ENCODE measurements at regions not wholly inside any gene's neighbourhood (a gene's known extent, or its start where the extent isn't known, plus 50 kb on each side); places are given as distances from the start of the nearest gene placed in this dataset.

GRCh38 chr17:77692571-77693161 lies 265.8 kb upstream of the TNRC6C start:
- no peak for DNase-seq

- DNase-seq, result no peak
Measured at GRCh38 chr17:77693301-77693700, 265.2 kb upstream of the TNRC6C start.

GRCh38 chr17:77693776-77694175 lies 264.7 kb upstream of the TNRC6C start:
- DNase-seq, result no peak

GRCh38 chr17:77694391-77695363 lies 263.8 kb upstream of the TNRC6C start:
- no peak for DNase-seq

GRCh38 chr17:77695386-77695785 lies 263.1 kb upstream of the TNRC6C start:
- DNase-seq, result no peak

- no peak for DNase-seq
Measured at GRCh38 chr17:77696151-77696720, 262.3 kb upstream of the TNRC6C start.

GRCh38 chr17:77696721-77697460 lies 261.6 kb upstream of the TNRC6C start:
- DNase-seq, result no peak

GRCh38 chr17:77697480-77698400 lies 260.8 kb upstream of the TNRC6C start:
- no peak for DNase-seq

- DNase-seq, result no peak
Measured at GRCh38 chr17:77698903-77699623, 259.4 kb upstream of the TNRC6C start.

GRCh38 chr17:77700165-77700881 lies 258.2 kb upstream of the TNRC6C start:
- DNase-seq, result no peak

GRCh38 chr17:77701996-77702395 lies 256.5 kb upstream of the TNRC6C start:
- DNase-seq, result no peak

GRCh38 chr17:77704048-77704815 lies 254.3 kb upstream of the TNRC6C start:
- no peak for DNase-seq

- no peak for DNase-seq
Measured at GRCh38 chr17:77706938-77707337, 251.6 kb upstream of the TNRC6C start.

- no peak for DNase-seq
Measured at GRCh38 chr17:77707546-77707945, 251.0 kb upstream of the TNRC6C start.

- no peak for DNase-seq
Measured at GRCh38 chr17:77708049-77708448, 250.5 kb upstream of the TNRC6C start.

- DNase-seq, result no peak
Measured at GRCh38 chr17:77708936-77709335, 249.6 kb upstream of the TNRC6C start.

- no peak for DNase-seq
Measured at GRCh38 chr17:77709594-77709993, 248.9 kb upstream of the TNRC6C start.

GRCh38 chr17:77712578-77712977 lies 245.9 kb upstream of the TNRC6C start:
- no peak for DNase-seq

- DNase-seq, result no peak
Measured at GRCh38 chr17:77716289-77716926, 242.1 kb upstream of the TNRC6C start.

All from stimulated activated naive CD4-positive, alpha-beta T cell (primary cell).